Peyer's patch (tissue), 4 donors: ENCODE measurements at regions not wholly inside any gene's neighbourhood (a gene's known extent, or its start where the extent isn't known, plus 50 kb on each side); places are given as distances from the start of the nearest gene placed in this dataset.

Experiments used
- POLR2A ChIP-seq, 2 donors: fragments of 450-650 bp; IDR thresholded peaks; one replicate each; pipeline ENCODE4 v1.5.1; 2017; ENCODE audit warnings: antibody characterized with exemption in 2 of 2, mild to moderate bottlenecking in 2 of 2, moderate library complexity in 2 of 2
- TF ChIP-seq, protein P1 (sequence below), 6 experiments: fragments of 450-650 bp in 4 of 6; fragments of 200-600 bp in 2 of 6; sonication (generic) in 1 of 6; IDR thresholded peaks; one replicate each; pipeline ENCODE4 v1.5.1; 2017 to 2019; ENCODE audit warnings: antibody characterized with exemption in 6 of 6, mild to moderate bottlenecking in 3 of 6, moderate library complexity in 1 of 6

DNA sequence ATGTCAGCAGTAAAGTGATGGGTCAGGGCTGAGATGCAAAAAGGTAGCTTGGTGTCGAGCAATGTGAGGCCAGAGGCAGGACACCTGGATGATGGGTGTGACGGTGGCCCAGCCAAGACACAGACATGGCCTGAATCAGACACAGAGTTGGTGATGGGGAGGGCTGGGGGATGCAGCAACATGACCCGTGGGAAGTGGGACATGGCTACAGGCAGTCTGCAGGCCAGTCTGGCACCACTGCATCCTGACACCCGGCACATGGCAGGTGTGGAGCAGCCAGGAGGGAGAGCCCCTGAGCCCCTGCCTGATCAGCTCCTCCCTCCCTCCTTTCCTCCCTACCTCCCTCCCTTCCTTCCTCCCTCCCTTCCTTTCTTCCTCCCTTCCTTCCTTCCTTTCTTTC, 114.8 kb upstream of the WDR11 start:
- TF ChIP-seq, protein P1, sequence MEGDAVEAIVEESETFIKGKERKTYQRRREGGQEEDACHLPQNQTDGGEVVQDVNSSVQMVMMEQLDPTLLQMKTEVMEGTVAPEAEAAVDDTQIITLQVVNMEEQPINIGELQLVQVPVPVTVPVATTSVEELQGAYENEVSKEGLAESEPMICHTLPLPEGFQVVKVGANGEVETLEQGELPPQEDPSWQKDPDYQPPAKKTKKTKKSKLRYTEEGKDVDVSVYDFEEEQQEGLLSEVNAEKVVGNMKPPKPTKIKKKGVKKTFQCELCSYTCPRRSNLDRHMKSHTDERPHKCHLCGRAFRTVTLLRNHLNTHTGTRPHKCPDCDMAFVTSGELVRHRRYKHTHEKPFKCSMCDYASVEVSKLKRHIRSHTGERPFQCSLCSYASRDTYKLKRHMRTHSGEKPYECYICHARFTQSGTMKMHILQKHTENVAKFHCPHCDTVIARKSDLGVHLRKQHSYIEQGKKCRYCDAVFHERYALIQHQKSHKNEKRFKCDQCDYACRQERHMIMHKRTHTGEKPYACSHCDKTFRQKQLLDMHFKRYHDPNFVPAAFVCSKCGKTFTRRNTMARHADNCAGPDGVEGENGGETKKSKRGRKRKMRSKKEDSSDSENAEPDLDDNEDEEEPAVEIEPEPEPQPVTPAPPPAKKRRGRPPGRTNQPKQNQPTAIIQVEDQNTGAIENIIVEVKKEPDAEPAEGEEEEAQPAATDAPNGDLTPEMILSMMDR (IDR thresholded peaks at IDR 0.05) = no peak
- TF ChIP-seq POLR2A (IDR thresholded peaks at IDR 0.05) = no peak
